Loucy (cell line): ENCODE measurements at regions not wholly inside any gene's neighbourhood (a gene's known extent, or its start where the extent isn't known, plus 50 kb on each side); places are given as distances from the start of the nearest gene placed in this dataset.

Experiments used
- H2AFZ ChIP-seq: fragments of 200-600 bp; sonication (generic); 2 replicates; pipeline ENCODE4 v1.6.0; 2016; ENCODE audit warnings: antibody characterized with exemption, mild to moderate bottlenecking, low read length, moderate library complexity
- H3F3A ChIP-seq: fragments of 200-600 bp; 2 replicates; pipeline ENCODE4 v1.6.0; 2016; ENCODE audit warnings: antibody characterized with exemption, low read depth, mild to moderate bottlenecking
- H3K27me3 ChIP-seq: fragments of 200-600 bp; sonication (generic); 2 replicates; pipeline ENCODE4 v1.6.1; 2014; ENCODE audit warnings: low read length, mild to moderate bottlenecking; ENCODE audit not compliant: insufficient read depth, poor library complexity, severe bottlenecking
- H3K36me3 ChIP-seq: fragments of 200-600 bp; sonication (generic); 2 replicates; pipeline ENCODE4 v1.6.1; 2016; ENCODE audit warnings: low read length; ENCODE audit not compliant: insufficient read depth
- H3K4me1 ChIP-seq: fragments of 200-600 bp; sonication (generic); 2 replicates; pipeline ENCODE4 v1.5.1; 2014; ENCODE audit warnings: low read length, mild to moderate bottlenecking; ENCODE audit not compliant: insufficient read depth, poor library complexity, severe bottlenecking
- H3K4me2 ChIP-seq: fragments of 200-600 bp; sonication (generic); 2 replicates; pipeline ENCODE4 v1.6.0; 2014; ENCODE audit warnings: antibody characterized with exemption, low read length, low read depth, mild to moderate bottlenecking; ENCODE audit not compliant: poor library complexity, severe bottlenecking
- H3K4me3 ChIP-seq: fragments of 200-600 bp; sonication (generic); 2 replicates; pipeline ENCODE4 v1.5.1; 2014; ENCODE audit warnings: low read length, mild to moderate bottlenecking, mixed read lengths; ENCODE audit not compliant: poor library complexity, severe bottlenecking
- H3K79me2 ChIP-seq: fragments of 200-600 bp; sonication (generic); 2 replicates; pipeline ENCODE4 v1.6.1; 2014; ENCODE audit warnings: low read length; ENCODE audit not compliant: insufficient read depth
- H3K9ac ChIP-seq: fragments of 200-600 bp; sonication (generic); 2 replicates; pipeline ENCODE4 v1.6.0; 2014; ENCODE audit warnings: mild to moderate bottlenecking, low read depth, low read length, moderate library complexity; ENCODE audit not compliant: poor library complexity, severe bottlenecking
- H3K9me2 ChIP-seq: fragments of 200-600 bp; sonication (generic); replicated peaks from 2 replicates; pipeline ENCODE4 v1.6.1; 2016; ENCODE audit warnings: low read depth, low read length, mixed read lengths
- H3K9me3 ChIP-seq: fragments of 200-600 bp; sonication (generic); 2 replicates; pipeline ENCODE4 v1.6.1; 2014; ENCODE audit warnings: mild to moderate bottlenecking, antibody characterized with exemption, low read length, low read depth; ENCODE audit not compliant: insufficient read depth
- H4K20me1 ChIP-seq: fragments of 200-600 bp; sonication (generic); 2 replicates; pipeline ENCODE4 v1.6.0; 2014; ENCODE audit warnings: antibody characterized with exemption, low read length, mild to moderate bottlenecking; ENCODE audit not compliant: insufficient read depth, poor library complexity, severe bottlenecking
- EZH2phosphoT487 ChIP-seq: fragments of 200-600 bp; IDR thresholded peaks from 2 replicates; pipeline ENCODE4 v1.6.1; 2018; ENCODE audit warnings: antibody characterized with exemption, mild to moderate bottlenecking, moderate library complexity, borderline replicate concordance
- TF ChIP-seq, protein P1 (sequence below): fragments of 200-600 bp; sonication (generic); conservative IDR thresholded peaks from 2 replicates; pipeline ENCODE4 v1.5.1; 2014; ENCODE audit warnings: mild to moderate bottlenecking, antibody characterized with exemption, low read length

DNA sequence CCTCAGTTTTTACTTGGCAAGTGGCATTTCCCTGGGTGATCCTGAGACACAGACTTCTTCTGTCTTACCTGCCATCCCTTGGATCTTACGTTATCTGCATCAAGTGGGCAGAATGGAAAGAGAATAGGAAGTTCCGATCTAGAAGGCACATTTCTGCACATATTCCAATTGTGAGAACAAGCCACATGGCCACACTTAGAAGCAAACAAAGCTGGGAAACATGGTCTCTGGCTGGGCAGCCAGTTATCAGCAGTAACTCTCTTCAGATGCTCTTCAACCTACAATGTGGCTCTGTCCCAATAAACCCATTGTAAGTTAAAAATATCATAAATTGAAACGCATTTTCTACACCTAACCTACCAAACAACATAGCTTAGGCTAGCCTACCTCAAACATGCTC is 67.3 kb upstream of the CCN6 start:
- Histone ChIP-seq H4K20me1 (no peaks in the 10 kb centered on the region), H2AFZ (no peak overlapping the region), H3K4me3 (no peak overlapping the region), H3K27me3 (no peaks in the 10 kb centered on the region), H3K4me2 (no peak overlapping the region), H3K9me3 (no peaks in the 10 kb centered on the region), H3F3A (no peaks in the 10 kb centered on the region), H3K36me3 (no peaks in the 10 kb centered on the region), H3K9ac (no peak overlapping the region), H3K4me1 (peaks cover 34% of the 10 kb centered on the region), H3K79me2 (no peaks in the 10 kb centered on the region), H3K9me2 (no peaks in the 10 kb centered on the region)
- TF ChIP-seq, protein P1, sequence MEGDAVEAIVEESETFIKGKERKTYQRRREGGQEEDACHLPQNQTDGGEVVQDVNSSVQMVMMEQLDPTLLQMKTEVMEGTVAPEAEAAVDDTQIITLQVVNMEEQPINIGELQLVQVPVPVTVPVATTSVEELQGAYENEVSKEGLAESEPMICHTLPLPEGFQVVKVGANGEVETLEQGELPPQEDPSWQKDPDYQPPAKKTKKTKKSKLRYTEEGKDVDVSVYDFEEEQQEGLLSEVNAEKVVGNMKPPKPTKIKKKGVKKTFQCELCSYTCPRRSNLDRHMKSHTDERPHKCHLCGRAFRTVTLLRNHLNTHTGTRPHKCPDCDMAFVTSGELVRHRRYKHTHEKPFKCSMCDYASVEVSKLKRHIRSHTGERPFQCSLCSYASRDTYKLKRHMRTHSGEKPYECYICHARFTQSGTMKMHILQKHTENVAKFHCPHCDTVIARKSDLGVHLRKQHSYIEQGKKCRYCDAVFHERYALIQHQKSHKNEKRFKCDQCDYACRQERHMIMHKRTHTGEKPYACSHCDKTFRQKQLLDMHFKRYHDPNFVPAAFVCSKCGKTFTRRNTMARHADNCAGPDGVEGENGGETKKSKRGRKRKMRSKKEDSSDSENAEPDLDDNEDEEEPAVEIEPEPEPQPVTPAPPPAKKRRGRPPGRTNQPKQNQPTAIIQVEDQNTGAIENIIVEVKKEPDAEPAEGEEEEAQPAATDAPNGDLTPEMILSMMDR, result no peak
- TF ChIP-seq EZH2phosphoT487, result no peak

DNA sequence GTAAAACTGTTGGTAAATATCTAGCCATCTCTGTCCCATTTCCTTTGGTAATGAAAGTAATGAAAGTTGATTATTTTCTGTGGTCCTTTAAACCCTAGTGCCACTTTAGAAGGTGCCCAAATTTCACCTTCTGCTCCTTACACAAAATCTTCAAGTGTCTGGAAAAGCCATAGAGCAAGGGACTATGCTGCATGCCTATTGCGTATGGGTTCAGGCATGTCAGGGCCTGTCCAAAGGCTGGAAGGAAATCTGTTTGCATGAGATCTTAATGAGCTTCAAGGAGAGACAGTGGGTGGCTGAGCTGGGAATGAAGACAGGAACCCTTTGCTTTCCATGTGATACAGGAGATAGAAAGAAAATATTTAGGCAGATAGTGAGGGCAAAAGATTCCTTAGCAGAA is 66.6 kb upstream of the CCN6 start:
- Histone ChIP-seq H3K9me2 (no peaks in the 10 kb centered on the region), H2AFZ (no peak overlapping the region), H3K4me1 (peaks cover 40% of the 10 kb centered on the region), H4K20me1 (no peaks in the 10 kb centered on the region), H3K4me2 (no peak overlapping the region), H3K9me3 (no peaks in the 10 kb centered on the region), H3F3A (no peaks in the 10 kb centered on the region), H3K27me3 (no peaks in the 10 kb centered on the region), H3K79me2 (no peaks in the 10 kb centered on the region), H3K36me3 (no peaks in the 10 kb centered on the region), H3K4me3 (no peak overlapping the region), H3K9ac (no peak overlapping the region)
- TF ChIP-seq, protein P1, result no peak
- no peak for TF ChIP-seq EZH2phosphoT487

DNA sequence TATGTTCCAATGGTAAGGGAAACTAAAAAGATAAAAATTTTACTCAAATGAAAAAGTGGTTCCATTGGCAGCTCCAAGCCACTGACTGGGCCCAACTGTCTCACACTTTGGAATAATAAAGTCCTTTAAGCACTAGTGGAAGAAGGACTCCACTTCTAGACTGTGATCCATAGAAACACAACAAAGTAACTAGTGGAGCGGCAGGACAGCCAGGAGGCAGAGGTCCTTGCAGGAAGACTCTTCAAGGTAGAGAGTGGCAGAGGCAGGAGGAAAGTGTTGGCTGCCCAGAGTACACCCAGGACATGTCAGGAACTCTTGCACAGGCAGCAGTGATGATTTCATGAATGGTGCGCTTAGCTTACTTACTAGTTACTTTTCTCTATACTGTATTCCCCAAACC is 65.0 kb upstream of the CCN6 start:
- no peak overlapping the region for H3K9ac ChIP-seq
- no peaks in the 10 kb centered on the region for H3K9me3 ChIP-seq
- no peaks in the 10 kb centered on the region for H3K36me3 ChIP-seq
- H3K9me2 ChIP-seq, result no peaks in the 10 kb centered on the region
- peaks cover 57% of the 10 kb centered on the region for H3K4me1 ChIP-seq
- no peak overlapping the region for H2AFZ ChIP-seq
- no peaks in the 10 kb centered on the region for H3F3A ChIP-seq
- no peaks in the 10 kb centered on the region for H4K20me1 ChIP-seq
- no peak overlapping the region for H3K4me2 ChIP-seq
- H3K4me3 ChIP-seq, result no peak overlapping the region
- H3K79me2 ChIP-seq, result no peaks in the 10 kb centered on the region
- TF ChIP-seq EZH2phosphoT487, result no peak
- TF ChIP-seq, protein P1, result no peak
- H3K27me3 ChIP-seq, result no peaks in the 10 kb centered on the region
